ENCODE measurements at regions not wholly inside any gene's neighbourhood (a gene's known extent, or its start where the extent isn't known, plus 50 kb on each side); places are given as distances from the start of the nearest gene placed in this dataset.

DNA sequence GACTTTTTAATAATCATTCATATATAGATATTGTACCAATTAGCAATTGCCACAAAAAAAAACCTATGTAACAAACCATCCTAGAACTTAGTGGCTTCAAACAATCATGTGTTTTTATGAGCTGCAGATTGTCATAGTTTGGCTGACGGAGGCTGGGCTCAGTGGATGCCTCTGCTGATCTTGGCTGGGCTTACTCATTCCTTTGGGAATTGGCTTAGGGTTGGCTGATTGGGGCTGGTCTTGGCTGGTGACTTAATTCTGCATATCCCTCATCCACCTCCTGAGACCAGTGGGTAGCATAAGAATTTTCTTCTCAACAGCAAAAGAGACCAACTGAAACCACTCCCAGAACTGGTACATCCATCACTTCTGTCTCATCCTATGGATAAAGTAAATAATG, 57.9 kb upstream of the PHF21B start:
- Histone ChIP-seq H3K9me3 (ENCODE audit: control insufficient read depth in 2 of 3, insufficient read depth in 1 of 3, low read length in 3 of 3) (no peaks in the 10 kb centered on the region), H3K4me3 (ENCODE audit: low read length in 3 of 3) (no peak overlapping the region), H3K4me1 (ENCODE audit: control insufficient read depth in 2 of 3, insufficient read depth in 2 of 3, low read depth in 1 of 3, low read length in 3 of 3) (no peaks in the 10 kb centered on the region), H3K27ac (ENCODE audit: low read depth in 2 of 2, low read length in 2 of 2) (no peak overlapping the region), H3K27me3 (ENCODE audit: control insufficient read depth, insufficient read depth, low read length) (peaks cover 2% of the 10 kb centered on the region), H3K36me3 (ENCODE audit: control insufficient read depth in 2 of 3, insufficient read depth in 3 of 3, low read length in 3 of 3) (no peaks in the 10 kb centered on the region), H3K9ac (ENCODE audit: low read length in 3 of 3) (no peak overlapping the region)
- FAIRE-seq = no peak
- no peak for DNase-seq
- TF ChIP-seq, protein P1, sequence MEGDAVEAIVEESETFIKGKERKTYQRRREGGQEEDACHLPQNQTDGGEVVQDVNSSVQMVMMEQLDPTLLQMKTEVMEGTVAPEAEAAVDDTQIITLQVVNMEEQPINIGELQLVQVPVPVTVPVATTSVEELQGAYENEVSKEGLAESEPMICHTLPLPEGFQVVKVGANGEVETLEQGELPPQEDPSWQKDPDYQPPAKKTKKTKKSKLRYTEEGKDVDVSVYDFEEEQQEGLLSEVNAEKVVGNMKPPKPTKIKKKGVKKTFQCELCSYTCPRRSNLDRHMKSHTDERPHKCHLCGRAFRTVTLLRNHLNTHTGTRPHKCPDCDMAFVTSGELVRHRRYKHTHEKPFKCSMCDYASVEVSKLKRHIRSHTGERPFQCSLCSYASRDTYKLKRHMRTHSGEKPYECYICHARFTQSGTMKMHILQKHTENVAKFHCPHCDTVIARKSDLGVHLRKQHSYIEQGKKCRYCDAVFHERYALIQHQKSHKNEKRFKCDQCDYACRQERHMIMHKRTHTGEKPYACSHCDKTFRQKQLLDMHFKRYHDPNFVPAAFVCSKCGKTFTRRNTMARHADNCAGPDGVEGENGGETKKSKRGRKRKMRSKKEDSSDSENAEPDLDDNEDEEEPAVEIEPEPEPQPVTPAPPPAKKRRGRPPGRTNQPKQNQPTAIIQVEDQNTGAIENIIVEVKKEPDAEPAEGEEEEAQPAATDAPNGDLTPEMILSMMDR (IDR thresholded peaks at IDR 0.05; ENCODE audit: borderline replicate concordance, extremely low read depth, insufficient read depth) = no peak
- intact Hi-C loops (cut with DNase I) = no loop called here

DNA sequence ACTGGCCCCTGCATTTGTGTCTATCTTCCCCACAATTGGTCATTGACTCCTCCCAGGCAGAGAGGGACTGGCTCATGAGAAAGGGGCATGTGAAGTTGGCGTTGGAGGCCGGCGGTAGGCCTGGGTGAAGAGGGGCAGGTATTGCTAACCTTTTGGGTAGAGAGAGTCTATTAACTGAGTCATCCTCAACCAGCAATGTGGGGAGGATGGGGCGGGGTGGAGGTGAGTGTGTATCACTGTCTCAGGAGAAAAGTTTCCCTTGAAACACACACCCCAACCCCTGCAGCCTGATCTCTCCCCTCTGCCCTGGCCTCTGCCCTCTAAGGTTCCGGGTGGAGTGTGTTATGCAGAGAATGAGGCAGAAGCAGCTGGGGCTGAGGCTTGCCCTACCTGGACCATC, 60.1 kb upstream of the PHF21B start:
- Histone ChIP-seq H3K9ac (ENCODE audit: low read length in 3 of 3) (no peak overlapping the region), H3K4me3 (ENCODE audit: low read length in 3 of 3) (no peak overlapping the region), H3K36me3 (ENCODE audit: control insufficient read depth in 2 of 3, insufficient read depth in 3 of 3, low read length in 3 of 3) (no peaks in the 10 kb centered on the region), H3K27ac (ENCODE audit: low read depth in 2 of 2, low read length in 2 of 2) (no peak overlapping the region), H3K9me3 (ENCODE audit: control insufficient read depth in 2 of 3, insufficient read depth in 1 of 3, low read length in 3 of 3) (no peaks in the 10 kb centered on the region), H3K4me1 (ENCODE audit: control insufficient read depth in 2 of 3, insufficient read depth in 2 of 3, low read depth in 1 of 3, low read length in 3 of 3) (no peaks in the 10 kb centered on the region), H3K27me3 (ENCODE audit: control insufficient read depth, insufficient read depth, low read length) (peaks cover 2% of the 10 kb centered on the region)
- TF ChIP-seq, protein P1 (IDR thresholded peaks at IDR 0.05; ENCODE audit: borderline replicate concordance, extremely low read depth, insufficient read depth) = no peak
- DNase-seq = no peak
- no peak for FAIRE-seq
- intact Hi-C loops (cut with DNase I) = no loop called here

DNA sequence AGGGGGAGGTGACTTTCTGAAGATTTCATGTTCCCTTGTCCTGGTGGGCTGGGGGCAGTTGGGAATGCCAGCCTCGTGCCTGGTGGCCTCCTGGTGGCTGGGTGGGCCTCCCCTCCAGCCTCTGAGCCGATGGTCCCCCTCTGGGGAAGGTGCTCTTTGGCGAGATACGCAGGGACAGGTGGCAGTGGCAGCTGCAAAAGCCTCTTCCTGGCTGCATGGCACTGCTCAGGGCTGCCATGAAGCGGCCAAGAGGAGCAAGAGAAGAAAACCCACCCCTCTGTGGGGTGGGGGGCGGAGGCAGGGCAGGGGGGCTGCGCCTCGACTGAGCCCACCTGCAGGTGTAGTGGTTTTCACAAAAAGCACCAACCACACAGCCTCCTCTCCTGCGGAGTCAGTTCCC, 61.8 kb upstream of the PHF21B start:
- peak in 1 of 5 donors; percentile 39 for DNase-seq

More for the DNA sequence above, 61.8 kb upstream of the PHF21B start:
- TF ChIP-seq, protein P1 (IDR thresholded peaks at IDR 0.05; ENCODE audit: borderline replicate concordance, extremely low read depth, insufficient read depth) = no peak
- no peak overlapping the region for H3K9ac ChIP-seq (ENCODE audit: low read length in 3 of 3)
- H3K4me1 ChIP-seq (ENCODE audit: control insufficient read depth in 2 of 3, insufficient read depth in 2 of 3, low read depth in 1 of 3, low read length in 3 of 3) = no peaks in the 10 kb centered on the region
- no peak overlapping the region for H3K4me3 ChIP-seq (ENCODE audit: low read length in 3 of 3)
- no peak for FAIRE-seq
- no peak overlapping the region for H3K27ac ChIP-seq (ENCODE audit: low read depth in 2 of 2, low read length in 2 of 2)
- H3K9me3 ChIP-seq (ENCODE audit: control insufficient read depth in 2 of 3, insufficient read depth in 1 of 3, low read length in 3 of 3) = no peaks in the 10 kb centered on the region
- H3K36me3 ChIP-seq (ENCODE audit: control insufficient read depth in 2 of 3, insufficient read depth in 3 of 3, low read length in 3 of 3) = no peaks in the 10 kb centered on the region
- peaks cover 2% of the 10 kb centered on the region for H3K27me3 ChIP-seq (ENCODE audit: control insufficient read depth, insufficient read depth, low read length)
- intact Hi-C loops (cut with DNase I) = no loop called here
